ENCODE measurements at regions not wholly inside any gene's neighbourhood (a gene's known extent, or its start where the extent isn't known, plus 50 kb on each side); places are given as distances from the start of the nearest gene placed in this dataset.

DNA sequence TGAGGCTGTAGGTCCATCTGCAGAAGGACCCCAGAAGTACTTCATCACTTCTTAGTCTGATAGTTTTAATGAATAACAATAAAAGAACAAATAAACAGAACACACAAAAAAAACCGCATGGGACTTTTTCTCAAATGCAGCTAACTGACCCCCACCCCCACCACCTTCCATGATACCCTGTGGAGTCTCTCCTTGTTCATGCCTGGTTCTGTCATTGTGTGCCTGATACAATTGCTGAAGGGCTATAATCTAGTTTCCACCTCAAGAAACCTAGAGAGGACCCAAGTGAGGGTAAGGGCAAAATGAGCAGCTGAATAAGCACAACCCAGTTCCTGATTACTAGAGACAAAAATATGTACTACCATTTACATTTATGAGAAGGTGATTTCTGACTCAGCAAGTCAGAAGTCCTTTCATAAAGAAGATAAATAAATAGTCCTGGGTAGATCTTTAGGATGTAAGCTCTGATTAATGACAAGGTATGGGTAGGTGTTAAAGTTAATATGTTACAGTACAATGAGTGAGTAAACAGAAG is 155.1 kb downstream of the TMA16 start:
- TF ChIP-seq, protein P1, sequence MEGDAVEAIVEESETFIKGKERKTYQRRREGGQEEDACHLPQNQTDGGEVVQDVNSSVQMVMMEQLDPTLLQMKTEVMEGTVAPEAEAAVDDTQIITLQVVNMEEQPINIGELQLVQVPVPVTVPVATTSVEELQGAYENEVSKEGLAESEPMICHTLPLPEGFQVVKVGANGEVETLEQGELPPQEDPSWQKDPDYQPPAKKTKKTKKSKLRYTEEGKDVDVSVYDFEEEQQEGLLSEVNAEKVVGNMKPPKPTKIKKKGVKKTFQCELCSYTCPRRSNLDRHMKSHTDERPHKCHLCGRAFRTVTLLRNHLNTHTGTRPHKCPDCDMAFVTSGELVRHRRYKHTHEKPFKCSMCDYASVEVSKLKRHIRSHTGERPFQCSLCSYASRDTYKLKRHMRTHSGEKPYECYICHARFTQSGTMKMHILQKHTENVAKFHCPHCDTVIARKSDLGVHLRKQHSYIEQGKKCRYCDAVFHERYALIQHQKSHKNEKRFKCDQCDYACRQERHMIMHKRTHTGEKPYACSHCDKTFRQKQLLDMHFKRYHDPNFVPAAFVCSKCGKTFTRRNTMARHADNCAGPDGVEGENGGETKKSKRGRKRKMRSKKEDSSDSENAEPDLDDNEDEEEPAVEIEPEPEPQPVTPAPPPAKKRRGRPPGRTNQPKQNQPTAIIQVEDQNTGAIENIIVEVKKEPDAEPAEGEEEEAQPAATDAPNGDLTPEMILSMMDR (IDR thresholded peaks at IDR 0.05): no peak
- TF ChIP-seq POLR2A (IDR thresholded peaks at IDR 0.05) (no peak), POLR2AphosphoS5 (IDR thresholded peaks at IDR 0.05) (no peak)

Measured in stomach (tissue), 4 donors.